GM19351 (cell line): ENCODE measurements at regions not wholly inside any gene's neighbourhood (a gene's known extent, or its start where the extent isn't known, plus 50 kb on each side); places are given as distances from the start of the nearest gene placed in this dataset.

Experiments
- ATAC-seq: cut with Tn5 transposase; IDR thresholded peaks from one replicate; pipeline ENCODE4 v1.9.1; 2021; ENCODE audit warnings: mild to moderate bottlenecking, moderate library complexity; ENCODE audit not compliant: unreplicated experiment

DNA sequence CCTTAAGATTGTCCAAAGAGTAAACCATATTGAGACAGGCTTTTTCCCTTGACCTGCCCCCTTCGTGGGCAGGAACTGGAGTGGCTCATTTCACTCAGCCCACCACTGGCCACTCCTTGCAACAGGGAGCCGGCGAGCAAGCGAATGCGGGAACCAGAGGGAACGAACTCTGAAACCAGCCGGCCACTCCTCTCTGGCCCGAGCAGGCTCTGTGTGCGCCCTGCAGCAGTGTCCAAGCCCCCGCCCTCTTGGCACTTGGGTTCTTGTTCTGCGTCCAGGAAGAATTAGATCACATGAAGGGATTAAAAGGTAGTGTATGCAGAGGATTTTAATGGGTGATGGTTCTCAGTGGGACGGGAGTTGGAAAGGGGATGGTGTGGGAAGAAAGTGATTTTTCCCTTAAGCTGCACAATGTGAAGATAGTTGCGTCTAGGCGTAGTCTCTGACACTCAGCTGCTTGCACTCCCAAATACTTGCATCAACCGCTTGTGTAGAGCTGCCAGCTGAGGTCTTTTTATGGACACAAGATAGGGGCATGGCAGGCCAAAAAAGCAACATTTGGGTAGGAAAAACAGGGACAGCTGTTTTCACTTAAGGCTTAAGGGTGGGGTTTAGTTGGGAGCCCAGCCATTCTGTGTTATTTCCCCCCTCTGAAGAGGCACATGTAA, 1209.7 kb upstream of the PCDH20 start:
- ATAC-seq, result no peak

- ATAC-seq, result no peak
Measured at GRCh38 chr13:62613819-62614218, 1198.2 kb upstream of the PCDH20 start.

GRCh38 chr13:62611343-62611742, 1195.7 kb upstream of the PCDH20 start:
- ATAC-seq, result no peak

DNA sequence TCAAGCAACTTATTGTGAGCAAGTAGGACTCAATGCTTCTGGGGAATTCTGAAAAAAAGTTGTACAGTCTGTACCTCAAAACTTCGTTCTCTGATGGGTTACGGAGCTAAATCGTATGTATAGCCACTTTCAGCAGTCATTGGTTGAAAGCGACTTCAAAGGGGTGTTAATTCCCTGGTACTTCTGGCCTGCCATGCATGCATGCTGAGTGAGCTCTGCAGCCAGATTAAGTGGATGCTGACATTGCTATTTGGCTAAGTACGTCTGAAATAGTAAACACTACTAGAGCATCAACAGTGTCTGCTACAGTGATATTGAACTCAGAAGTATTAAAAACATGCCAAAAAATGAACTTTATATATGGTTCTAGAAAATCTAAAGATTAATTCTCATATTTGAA, 1183.1 kb upstream of the PCDH20 start:
- no peak for ATAC-seq

DNA sequence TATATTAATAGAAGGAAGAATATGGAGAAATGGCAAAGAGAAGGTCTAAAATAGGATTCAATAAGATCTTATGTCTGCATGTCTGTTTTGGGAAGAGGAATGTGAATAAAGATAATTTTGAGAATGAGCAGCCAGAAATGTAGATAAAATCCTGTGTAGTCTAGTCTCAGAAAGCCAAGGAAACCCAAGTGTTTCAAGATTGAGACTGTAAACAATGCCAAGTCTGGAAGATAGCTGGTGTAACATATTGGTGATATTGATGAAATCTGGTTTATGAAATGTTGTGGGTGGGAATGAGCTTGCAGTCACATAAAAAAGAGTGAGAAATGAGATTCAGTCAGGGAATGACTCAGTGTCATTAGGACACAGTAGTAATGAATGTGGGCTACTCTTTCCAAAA, 1180.3 kb upstream of the PCDH20 start:
- no peak for ATAC-seq

DNA sequence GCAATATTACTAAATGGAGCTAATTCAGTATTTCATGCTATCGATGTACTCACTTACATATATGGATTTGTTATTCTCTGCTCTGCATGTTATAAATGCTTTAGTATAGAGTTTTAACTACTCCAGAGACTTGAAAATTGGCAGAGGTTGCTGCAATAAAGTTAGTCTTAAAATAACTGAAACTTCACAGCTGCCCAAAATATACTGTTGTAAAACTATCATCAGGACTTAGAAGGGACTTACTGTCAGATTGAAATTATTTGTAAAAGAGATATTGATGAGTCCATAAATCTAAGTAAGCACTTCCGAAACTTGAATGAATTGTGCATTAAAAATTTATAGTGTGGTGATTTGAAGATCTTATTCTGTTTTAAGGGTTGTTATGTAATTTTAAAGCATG, 1178.2 kb upstream of the PCDH20 start:
- no peak for ATAC-seq

DNA sequence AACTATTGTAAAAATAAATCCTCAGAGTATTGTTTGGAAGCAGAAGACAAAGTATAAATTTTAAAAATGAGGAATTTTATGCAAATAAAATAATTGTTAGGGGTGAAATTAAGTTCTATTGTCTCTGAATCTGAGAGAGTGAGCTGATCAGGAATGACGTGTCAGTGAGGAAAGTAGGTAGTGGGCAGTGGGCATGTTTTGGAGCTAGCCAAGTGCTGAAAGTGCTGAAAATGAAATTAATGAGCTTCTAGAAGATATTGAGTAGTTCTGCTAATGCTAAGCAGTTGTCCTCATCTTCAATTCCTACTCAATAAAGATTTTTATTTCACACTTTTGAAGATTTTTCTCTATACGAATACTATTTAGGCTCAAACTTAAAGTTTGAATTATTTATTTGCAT, 1167.8 kb upstream of the PCDH20 start:
- no peak for ATAC-seq

DNA sequence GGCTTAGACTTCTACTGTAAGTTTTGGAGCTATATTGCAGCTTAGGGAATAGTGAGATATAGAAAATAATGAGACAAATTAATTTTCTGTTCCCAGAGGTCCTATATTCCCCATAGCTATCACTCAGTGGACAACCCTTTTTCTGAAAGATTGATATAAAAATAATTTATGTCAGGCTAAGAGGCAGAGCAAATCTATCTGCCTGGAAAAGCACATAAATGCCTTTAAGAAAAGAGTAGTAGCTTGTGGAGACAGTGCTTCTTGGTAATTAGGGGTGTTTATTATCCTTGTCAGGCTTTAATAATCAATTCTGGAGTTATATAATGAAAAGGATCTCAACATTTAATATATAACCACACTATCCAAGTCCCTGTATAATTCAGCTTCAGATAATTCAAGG, 1162.8 kb upstream of the PCDH20 start:
- no peak for ATAC-seq

DNA sequence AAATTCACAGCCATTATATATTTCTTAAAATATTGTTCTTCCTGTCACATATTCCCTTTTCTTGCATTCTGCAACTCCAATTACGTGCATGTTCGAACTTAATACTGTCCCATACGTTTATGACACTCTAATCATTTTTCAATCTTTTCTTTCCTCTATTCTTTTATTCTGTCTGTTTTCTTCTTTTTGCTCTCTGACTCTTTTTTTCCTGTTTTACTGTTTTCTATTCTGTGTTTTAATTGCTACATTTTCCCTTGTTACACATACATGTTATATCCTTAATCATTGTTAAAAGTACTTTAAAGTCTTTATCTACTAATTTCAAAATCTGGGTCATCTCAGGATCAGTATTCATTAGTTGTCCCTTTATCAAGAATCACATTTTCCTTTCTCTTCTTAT, 1149.1 kb upstream of the PCDH20 start:
- ATAC-seq, result no peak

DNA sequence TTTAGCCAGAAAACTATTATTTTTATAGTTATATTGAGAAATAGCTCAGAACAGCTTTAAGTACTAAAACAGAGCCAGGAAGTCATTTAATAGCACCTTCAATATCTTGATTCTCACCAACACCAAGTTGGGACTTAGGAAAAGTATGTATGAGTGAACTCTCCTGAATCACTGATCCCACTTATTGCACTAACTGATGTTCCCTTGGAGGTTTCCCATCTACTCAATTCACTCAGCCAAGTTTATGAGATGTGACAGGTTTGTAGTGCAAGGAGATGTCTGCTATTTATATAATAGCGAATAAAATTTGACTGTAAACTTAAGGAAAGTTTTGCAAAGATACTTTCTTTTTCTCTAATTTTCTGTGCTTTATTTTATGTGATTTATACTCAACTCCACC, 1147.6 kb upstream of the PCDH20 start:
- no peak for ATAC-seq

- no peak for ATAC-seq
Measured at GRCh38 chr13:62556978-62557377, 1141.3 kb upstream of the PCDH20 start.

DNA sequence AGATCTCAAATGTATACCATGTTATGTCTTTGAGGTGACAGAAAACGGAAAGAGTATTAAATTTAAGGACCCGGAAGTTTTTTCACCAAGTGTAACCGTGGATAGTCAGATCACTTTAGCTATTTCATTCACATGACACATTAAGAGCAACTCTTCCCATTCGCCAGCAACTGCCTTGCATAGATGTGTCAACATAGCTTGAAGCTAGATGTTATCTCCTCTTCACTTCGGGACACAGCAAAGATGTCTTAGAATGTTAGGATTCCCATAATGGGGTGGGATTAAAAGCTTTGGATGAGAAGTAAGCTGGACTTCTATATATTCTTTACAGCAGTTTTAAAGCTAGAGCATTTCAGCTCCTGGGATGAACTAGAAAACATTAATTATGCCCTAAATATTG, 1135.9 kb upstream of the PCDH20 start:
- ATAC-seq, result no peak

- ATAC-seq, result peak; percentile 40
Measured at GRCh38 chr13:62544928-62545327, 1129.3 kb upstream of the PCDH20 start.

GRCh38 chr13:62537593-62537992, 1121.9 kb upstream of the PCDH20 start:
- ATAC-seq, result no peak

DNA sequence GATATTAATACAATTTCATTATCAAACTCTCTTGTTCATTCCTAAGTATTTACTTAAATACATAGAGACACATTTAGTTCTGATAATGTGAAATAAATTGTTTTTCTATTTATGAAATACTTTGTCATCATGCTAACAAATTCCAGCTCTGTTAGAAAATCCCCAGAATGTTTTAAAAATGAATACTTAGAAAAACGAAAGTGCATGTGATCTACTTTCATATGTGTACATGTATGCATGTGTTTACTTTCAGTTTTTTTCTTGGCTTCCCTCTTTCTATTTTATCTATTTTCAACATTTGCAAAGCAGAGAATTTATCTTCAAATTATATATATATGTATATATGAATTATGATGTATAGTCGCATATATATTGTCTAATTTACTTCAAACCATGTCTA, 1110.0 kb upstream of the PCDH20 start:
- no peak for ATAC-seq

GRCh38 chr13:62524498-62524897, 1108.8 kb upstream of the PCDH20 start:
- peak; percentile 50 for ATAC-seq

GRCh38 chr13:62524061-62524460, 1108.4 kb upstream of the PCDH20 start:
- peak; percentile 89 for ATAC-seq

DNA sequence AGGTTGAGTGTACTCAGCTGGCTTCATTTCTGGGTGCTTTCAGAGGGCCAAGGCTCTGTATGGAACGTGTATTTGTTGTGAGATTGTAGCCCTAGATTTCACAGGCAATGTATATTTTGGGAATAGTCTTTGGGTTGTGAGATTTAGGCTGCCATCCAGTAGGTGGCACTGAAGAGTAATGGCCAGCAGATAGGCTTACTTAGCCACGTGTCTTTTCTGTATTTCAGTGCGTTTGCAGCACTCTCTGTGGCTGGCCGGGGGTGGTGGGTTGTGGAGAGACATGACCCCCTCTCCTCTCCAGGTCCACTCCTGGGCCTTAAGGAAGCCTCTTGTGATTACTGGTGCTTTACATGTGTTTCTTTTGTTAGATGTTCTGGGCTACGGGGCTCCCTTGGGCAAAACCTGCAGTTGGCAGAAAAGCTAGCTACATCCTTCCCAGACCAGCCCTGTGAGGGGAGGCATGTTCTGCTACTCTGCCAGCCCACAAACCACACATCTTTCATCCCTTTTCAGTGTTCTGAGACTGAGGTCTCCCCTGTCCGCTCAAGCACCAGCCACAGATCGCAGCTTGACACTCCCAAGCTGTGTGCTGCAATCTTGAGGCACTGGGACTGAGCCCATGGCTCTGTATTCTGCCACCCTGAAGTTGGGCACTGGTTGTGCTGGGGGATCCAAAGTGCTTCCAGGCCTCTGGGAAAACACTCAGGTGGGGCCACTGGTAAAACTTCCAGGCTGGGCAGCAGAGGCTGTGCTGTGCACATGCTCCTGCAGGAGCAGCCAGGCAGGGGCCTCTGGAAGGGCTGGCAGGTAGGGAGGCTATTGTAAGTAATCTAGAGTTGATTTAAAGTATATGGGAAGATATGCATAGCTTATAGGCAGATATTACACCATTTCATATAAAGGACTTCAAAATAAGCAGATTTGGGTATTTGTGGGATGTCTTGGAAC, 1096.8 kb upstream of the PCDH20 start:
- ATAC-seq, result peak; percentile 81

- peak; percentile 49 for ATAC-seq
Measured at GRCh38 chr13:62510906-62511655, 1095.4 kb upstream of the PCDH20 start.

DNA sequence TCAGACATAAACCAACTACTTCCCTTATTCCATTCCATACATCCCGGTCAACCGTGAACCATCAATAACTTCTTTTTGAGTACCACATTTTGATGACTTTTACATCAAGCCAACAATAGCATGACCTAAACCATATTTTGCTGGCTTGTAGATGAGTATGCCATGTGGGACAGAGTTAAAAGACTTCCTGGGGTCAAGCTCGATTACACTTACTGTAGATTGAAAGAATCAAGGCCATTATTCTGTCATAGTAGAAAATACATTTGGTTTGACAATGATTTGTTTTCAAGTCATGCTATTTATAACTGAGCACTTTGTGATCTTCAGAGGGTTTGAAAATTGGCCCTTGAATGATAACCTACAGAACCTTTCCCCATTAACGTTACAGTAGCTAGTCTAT, 1086.9 kb upstream of the PCDH20 start:
- no peak for ATAC-seq

- no peak for ATAC-seq
Measured at GRCh38 chr13:62489731-62490130, 1074.1 kb upstream of the PCDH20 start.

- ATAC-seq, result no peak
Measured at GRCh38 chr13:62483774-62484173, 1068.1 kb upstream of the PCDH20 start.
